Rectal smooth muscle tissue (tissue), 1 donor: ENCODE measurements at regions not wholly inside any gene's neighbourhood (a gene's known extent, or its start where the extent isn't known, plus 50 kb on each side); places are given as distances from the start of the nearest gene placed in this dataset.

Experiments used
- H3K27ac ChIP-seq: one replicate; pipeline ENCODE4 v1.7.0; 2013; ENCODE audit warnings: low read depth, low read length, inconsistent platforms
- H3K27me3 ChIP-seq: one replicate; pipeline ENCODE4 v1.7.0; 2013; ENCODE audit warnings: low read length; ENCODE audit not compliant: control insufficient read depth, insufficient read depth
- H3K36me3 ChIP-seq: one replicate; pipeline ENCODE4 v1.7.0; 2013; ENCODE audit warnings: low read length; ENCODE audit not compliant: control insufficient read depth, insufficient read depth
- H3K4me1 ChIP-seq: one replicate; pipeline ENCODE4 v1.7.0; 2013; ENCODE audit warnings: low read length; ENCODE audit not compliant: control insufficient read depth, insufficient read depth
- H3K4me3 ChIP-seq: one replicate; pipeline ENCODE4 v1.7.0; 2013; ENCODE audit warnings: low read length
- H3K9ac ChIP-seq: one replicate; pipeline ENCODE4 v1.7.0; 2013; ENCODE audit warnings: low read length

- H3K4me3 ChIP-seq = no peak overlapping the region
- H3K36me3 ChIP-seq = no peaks in the 10 kb centered on the region
- H3K9ac ChIP-seq = no peak overlapping the region
- H3K4me1 ChIP-seq = no peaks in the 10 kb centered on the region
- H3K27ac ChIP-seq = no peak overlapping the region
- no peaks in the 10 kb centered on the region for H3K27me3 ChIP-seq
Observed at GRCh38 chr1:60160141-60160540, 86.6 kb upstream of the C1orf87 start.

DNA sequence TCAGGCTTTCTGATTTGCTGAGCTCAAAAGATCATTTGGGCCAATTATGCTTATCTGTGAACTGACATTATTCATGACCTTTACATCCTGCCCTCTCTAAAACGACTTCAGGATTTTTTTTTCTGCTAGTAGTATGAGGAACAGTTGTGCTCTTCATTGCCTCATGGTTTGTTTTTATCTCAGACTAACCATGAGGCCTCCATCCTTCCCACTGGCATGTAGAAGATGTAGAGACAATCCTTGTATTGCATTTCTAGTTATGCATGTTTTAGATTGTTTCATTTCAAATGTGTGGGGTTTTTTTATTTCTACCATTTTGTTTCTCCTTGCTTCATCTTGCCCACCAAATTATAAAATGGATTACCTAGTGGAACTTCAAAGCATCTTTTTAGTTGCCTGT is 82.8 kb upstream of the C1orf87 start:
- Histone ChIP-seq H3K36me3 (no peaks in the 10 kb centered on the region), H3K4me3 (no peak overlapping the region), H3K27me3 (no peaks in the 10 kb centered on the region), H3K4me1 (no peaks in the 10 kb centered on the region), H3K9ac (no peak overlapping the region), H3K27ac (no peak overlapping the region)

DNA sequence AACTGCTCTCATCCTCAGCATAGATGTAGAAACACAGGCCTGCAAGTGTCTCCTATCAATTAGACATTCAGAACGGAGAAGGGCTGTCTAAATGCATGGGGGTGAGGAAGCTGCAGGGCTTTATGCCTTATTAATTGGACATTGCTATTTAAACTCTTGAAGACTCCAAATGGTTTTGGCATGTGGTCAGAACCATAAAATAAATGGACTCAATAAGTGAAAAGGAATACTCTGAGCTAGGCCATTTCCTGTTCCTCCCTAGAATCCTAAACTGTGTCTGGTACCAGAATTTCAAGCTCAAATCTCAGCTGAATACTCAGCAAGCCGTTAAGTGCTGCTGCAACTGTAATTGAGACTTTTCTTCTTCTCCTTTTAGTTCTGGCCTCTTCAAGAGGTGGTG is 80.4 kb upstream of the C1orf87 start:
- Histone ChIP-seq H3K27ac (no peak overlapping the region), H3K4me3 (no peak overlapping the region), H3K4me1 (no peaks in the 10 kb centered on the region), H3K36me3 (no peaks in the 10 kb centered on the region), H3K9ac (no peak overlapping the region), H3K27me3 (no peaks in the 10 kb centered on the region)

GRCh38 chr1:60152891-60153290 is 79.3 kb upstream of the C1orf87 start:
- Histone ChIP-seq H3K27me3 (no peaks in the 10 kb centered on the region), H3K27ac (no peak overlapping the region), H3K36me3 (no peaks in the 10 kb centered on the region), H3K4me1 (no peaks in the 10 kb centered on the region), H3K9ac (no peak overlapping the region), H3K4me3 (no peak overlapping the region)

- Histone ChIP-seq H3K9ac (no peak overlapping the region), H3K4me1 (no peaks in the 10 kb centered on the region), H3K4me3 (no peak overlapping the region), H3K36me3 (no peaks in the 10 kb centered on the region), H3K27ac (no peak overlapping the region), H3K27me3 (no peaks in the 10 kb centered on the region)
Observed at GRCh38 chr1:60151311-60151710, 77.7 kb upstream of the C1orf87 start.

DNA sequence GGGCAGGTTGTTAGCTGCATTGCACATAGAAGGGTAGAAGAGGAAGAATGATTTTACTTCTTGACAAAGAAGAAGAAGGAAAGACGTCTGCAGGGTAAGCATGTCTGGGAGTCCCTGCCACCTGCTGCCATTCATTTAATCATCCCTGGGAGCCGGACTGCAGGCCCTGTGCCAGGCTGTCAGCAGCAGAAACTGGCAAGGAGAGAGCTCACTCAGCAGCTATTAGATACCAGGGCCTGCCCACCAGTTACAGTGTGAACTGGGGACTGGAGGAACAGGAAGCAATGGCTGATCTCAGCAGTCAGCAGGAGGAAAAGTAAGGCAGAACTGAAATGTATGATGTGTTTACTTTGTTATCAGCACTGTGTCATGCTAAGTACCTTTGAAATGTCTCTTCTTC is 75.7 kb upstream of the C1orf87 start:
- H3K27ac ChIP-seq = no peak overlapping the region
- no peaks in the 10 kb centered on the region for H3K36me3 ChIP-seq
- no peaks in the 10 kb centered on the region for H3K4me1 ChIP-seq

DNA sequence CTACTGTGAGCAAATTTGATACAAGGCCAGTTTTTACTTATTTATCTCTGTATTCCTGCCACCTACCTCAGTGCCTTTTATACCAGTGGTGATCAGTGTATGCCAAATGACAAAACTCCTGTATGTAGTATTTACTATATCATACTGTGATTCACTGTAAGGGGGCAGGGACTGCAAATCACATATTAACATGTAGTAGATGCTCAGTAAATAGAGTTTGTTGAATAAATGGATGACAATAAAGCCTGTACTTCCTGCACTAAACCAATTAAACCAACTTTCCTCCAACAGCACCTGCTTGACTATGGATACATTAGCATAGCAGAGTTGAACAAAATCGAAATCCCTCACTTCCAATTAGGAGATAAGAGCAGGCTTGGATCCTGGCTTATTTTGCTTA is 73.3 kb upstream of the C1orf87 start:
- Histone ChIP-seq H3K27me3 (no peaks in the 10 kb centered on the region), H3K27ac (no peak overlapping the region), H3K4me3 (no peak overlapping the region), H3K4me1 (no peaks in the 10 kb centered on the region), H3K9ac (no peak overlapping the region), H3K36me3 (no peaks in the 10 kb centered on the region)

More for the DNA sequence above, 75.7 kb upstream of the C1orf87 start:
- Histone ChIP-seq H3K4me3 (no peak overlapping the region), H3K27me3 (no peaks in the 10 kb centered on the region), H3K9ac (no peak overlapping the region)

GRCh38 chr1:60145771-60146170 is 72.2 kb upstream of the C1orf87 start:
- Histone ChIP-seq H3K36me3 (no peaks in the 10 kb centered on the region), H3K4me3 (no peak overlapping the region), H3K4me1 (no peaks in the 10 kb centered on the region), H3K9ac (no peak overlapping the region), H3K27ac (no peak overlapping the region), H3K27me3 (no peaks in the 10 kb centered on the region)

GRCh38 chr1:60141743-60142142 is 68.2 kb upstream of the C1orf87 start:
- Histone ChIP-seq H3K27ac (no peak overlapping the region), H3K4me1 (peaks cover under 1% of the 10 kb centered on the region), H3K27me3 (no peaks in the 10 kb centered on the region), H3K36me3 (no peaks in the 10 kb centered on the region), H3K9ac (no peak overlapping the region), H3K4me3 (no peak overlapping the region)

GRCh38 chr1:60141276-60141675 is 67.7 kb upstream of the C1orf87 start:
- H3K4me3 ChIP-seq = no peak overlapping the region
- no peaks in the 10 kb centered on the region for H3K27me3 ChIP-seq
- no peaks in the 10 kb centered on the region for H3K36me3 ChIP-seq
- H3K4me1 ChIP-seq = peaks cover 2% of the 10 kb centered on the region
- no peak overlapping the region for H3K9ac ChIP-seq
- no peak overlapping the region for H3K27ac ChIP-seq

DNA sequence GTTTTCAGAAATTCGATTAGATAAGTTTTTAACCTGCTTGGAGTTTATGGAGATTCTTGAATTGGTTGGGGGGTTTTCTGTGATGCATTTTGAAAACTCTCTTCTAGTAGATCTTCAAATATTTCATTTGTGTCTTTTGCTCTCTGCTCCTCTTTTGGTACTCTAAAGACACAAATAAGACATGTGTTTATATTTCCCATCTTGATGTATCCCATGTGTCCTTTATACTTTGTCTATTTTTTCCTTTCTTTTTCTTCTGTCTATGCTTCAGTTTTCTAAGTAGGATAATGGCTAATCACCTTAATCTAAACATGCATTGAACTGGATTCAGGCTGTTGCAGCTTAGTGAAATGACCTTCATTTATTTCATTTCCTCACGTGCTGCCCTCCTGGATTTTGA is 63.8 kb upstream of the C1orf87 start:
- H3K4me3 ChIP-seq = no peak overlapping the region
- peaks cover 4% of the 10 kb centered on the region for H3K4me1 ChIP-seq
- H3K27ac ChIP-seq = no peak overlapping the region
- H3K36me3 ChIP-seq = no peaks in the 10 kb centered on the region
- no peaks in the 10 kb centered on the region for H3K27me3 ChIP-seq
- H3K9ac ChIP-seq = no peak overlapping the region

DNA sequence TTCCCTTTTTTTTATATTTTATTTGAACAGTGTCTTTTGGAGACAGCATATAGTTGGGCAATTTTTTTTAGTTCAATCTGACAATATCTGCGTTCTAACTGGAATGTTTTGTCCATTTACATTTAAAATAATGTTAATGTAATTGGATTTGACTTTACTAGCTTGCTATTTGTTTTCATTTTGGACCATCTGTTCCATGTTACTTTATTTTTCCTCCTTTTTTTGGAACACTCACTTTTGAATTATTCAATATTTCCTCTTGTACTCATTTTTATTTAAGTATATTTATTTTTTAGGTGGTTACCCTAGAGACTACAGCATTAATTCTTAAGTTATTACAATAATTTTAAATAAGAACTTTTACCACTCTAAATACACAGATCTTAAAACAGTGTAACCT is 62.8 kb upstream of the C1orf87 start:
- no peak overlapping the region for H3K27ac ChIP-seq
- no peaks in the 10 kb centered on the region for H3K27me3 ChIP-seq
- no peaks in the 10 kb centered on the region for H3K36me3 ChIP-seq
- H3K4me1 ChIP-seq = peaks cover 4% of the 10 kb centered on the region
- no peak overlapping the region for H3K4me3 ChIP-seq
- no peak overlapping the region for H3K9ac ChIP-seq

DNA sequence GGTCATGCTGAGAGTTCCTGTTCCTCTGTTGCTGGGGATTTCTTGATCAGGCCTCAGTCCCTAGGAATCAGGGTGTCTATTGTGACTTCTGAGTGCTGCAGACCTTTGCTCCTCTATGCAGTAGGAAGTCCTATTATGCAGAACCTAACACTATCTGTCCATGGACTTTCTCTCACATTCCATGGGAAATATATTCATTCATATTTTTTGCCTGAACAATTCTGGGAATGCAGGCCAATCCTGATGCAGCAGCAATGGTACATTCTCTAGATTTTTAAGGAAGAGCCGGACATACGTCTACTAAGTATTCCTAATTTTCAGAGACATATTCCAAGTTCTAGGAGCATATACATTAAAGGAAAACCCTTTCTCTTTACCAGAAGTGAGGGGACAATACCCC is 61.1 kb upstream of the C1orf87 start:
- peaks cover 4% of the 10 kb centered on the region for H3K4me1 ChIP-seq
- no peak overlapping the region for H3K27ac ChIP-seq
- no peak overlapping the region for H3K4me3 ChIP-seq
- no peaks in the 10 kb centered on the region for H3K36me3 ChIP-seq
- H3K9ac ChIP-seq = no peak overlapping the region
- H3K27me3 ChIP-seq = no peaks in the 10 kb centered on the region

- Histone ChIP-seq H3K36me3 (no peaks in the 10 kb centered on the region), H3K27ac (no peak overlapping the region), H3K4me3 (no peak overlapping the region), H3K4me1 (peaks cover 4% of the 10 kb centered on the region), H3K27me3 (no peaks in the 10 kb centered on the region), H3K9ac (no peak overlapping the region)
Observed at GRCh38 chr1:60133848-60134247, 60.3 kb upstream of the C1orf87 start.
